Fibroblast of the aortic adventitia (primary cell): ENCODE measurements at regions not wholly inside any gene's neighbourhood (a gene's known extent, or its start where the extent isn't known, plus 50 kb on each side); places are given as distances from the start of the nearest gene placed in this dataset.

Experiments
- DNase-seq: peaks from one replicate; pipeline ENCODE4 v3.0.0-alpha.2; 2010; ENCODE audit warnings: low read depth
- H3K4me3 ChIP-seq: 2 replicates; pipeline ENCODE4 v1.5.1; 2011; ENCODE audit warnings: low read depth, mild to moderate bottlenecking, control low read depth, low read length, moderate library complexity
- CTCF ChIP-seq: IDR thresholded peaks from 2 replicates; pipeline ENCODE4 v1.5.1; 2011; ENCODE audit warnings: mild to moderate bottlenecking, low read length, control low read depth, inconsistent platforms; ENCODE audit not compliant: insufficient read depth

DNA sequence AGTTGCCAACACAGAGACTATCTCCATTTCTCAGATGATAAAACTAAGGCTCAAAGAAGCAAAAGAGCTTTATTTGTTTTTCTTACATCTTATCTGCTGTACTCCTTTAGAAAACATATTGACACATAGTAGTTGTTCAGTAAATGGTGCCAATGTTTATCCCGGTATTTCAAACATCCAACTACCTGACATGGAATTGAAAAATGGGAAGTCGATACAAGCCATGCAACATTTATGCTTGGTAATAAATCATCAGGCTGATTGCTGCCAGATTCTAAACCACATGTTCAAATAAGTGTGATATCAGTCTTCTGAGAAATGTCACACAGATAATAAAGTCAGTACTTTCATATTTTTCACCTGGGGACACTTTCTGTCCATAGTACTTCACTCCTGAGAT lies 65.8 kb upstream of the C10orf120 start:
- no peak for DNase-seq
- no peak overlapping the region for H3K4me3 ChIP-seq
- no peak for TF ChIP-seq CTCF

GRCh38 chr10:122756656-122757055 lies 57.0 kb upstream of the C10orf120 start:
- DNase-seq: no peak
- no peak overlapping the region for H3K4me3 ChIP-seq
- no peak for TF ChIP-seq CTCF

GRCh38 chr10:122754491-122755235 lies 55.0 kb upstream of the C10orf120 start:
- H3K4me3 ChIP-seq: no peak overlapping the region
- no peak for TF ChIP-seq CTCF
- DNase-seq: no peak

DNA sequence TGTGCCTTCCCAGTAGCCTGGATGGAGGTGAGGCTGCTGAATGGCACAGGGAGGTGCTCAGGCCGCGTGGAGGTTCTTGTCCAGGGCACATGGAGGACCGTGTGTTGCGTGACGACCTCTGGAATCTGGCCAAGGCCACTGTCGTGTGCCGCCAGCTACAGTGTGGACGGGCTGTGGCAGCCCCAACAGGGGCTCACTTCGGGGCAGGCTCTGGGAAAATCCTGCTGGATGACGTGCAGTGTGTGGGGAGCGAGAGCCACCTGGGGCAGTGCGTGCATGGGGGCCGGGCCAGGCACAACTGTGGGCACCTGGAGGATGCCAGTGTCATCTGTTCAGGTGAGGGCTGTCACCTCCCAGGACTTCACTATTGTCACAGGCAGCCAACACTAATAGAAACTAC lies 50.2 kb upstream of the C10orf120 start:
- no peak overlapping the region for H3K4me3 ChIP-seq

More for the DNA sequence above, 50.2 kb upstream of the C10orf120 start:
- no peak for DNase-seq
- TF ChIP-seq CTCF: no peak
